ENCODE measurements at regions not wholly inside any gene's neighbourhood (a gene's known extent, or its start where the extent isn't known, plus 50 kb on each side); places are given as distances from the start of the nearest gene placed in this dataset.

DNA sequence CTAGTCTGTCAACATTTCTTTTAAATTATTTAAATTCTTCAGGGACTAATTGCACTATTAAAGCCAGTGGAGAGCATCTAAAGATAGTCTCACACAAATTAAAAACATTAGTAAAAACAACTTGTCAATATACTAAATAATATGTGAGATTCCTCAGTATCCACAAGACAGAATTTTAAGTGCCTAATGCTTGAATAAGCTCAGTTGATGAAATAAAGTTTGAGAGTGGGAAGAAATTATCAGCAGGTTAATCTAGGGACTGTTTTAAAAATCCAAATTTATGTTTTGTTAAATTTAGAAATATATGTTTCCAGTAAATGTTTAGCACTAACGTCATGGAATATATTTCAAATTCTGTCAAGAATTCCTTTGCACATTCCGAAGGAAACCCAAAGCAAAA lies 105.2 kb downstream of the SLC41A2 start:
- ChIA-PET CTCF (interaction anchor here (1.0 to 1.7 kb wide), 3 partner anchors 16 to 22 kb away, joined by 3 to 4 read pairs (median 4); no protein-coding TSS in a partner anchor), POLR2A (no interaction called here)
- no peak for DNase-seq (ENCODE audit: extremely low spot score)
- TF ChIP-seq, protein P1, sequence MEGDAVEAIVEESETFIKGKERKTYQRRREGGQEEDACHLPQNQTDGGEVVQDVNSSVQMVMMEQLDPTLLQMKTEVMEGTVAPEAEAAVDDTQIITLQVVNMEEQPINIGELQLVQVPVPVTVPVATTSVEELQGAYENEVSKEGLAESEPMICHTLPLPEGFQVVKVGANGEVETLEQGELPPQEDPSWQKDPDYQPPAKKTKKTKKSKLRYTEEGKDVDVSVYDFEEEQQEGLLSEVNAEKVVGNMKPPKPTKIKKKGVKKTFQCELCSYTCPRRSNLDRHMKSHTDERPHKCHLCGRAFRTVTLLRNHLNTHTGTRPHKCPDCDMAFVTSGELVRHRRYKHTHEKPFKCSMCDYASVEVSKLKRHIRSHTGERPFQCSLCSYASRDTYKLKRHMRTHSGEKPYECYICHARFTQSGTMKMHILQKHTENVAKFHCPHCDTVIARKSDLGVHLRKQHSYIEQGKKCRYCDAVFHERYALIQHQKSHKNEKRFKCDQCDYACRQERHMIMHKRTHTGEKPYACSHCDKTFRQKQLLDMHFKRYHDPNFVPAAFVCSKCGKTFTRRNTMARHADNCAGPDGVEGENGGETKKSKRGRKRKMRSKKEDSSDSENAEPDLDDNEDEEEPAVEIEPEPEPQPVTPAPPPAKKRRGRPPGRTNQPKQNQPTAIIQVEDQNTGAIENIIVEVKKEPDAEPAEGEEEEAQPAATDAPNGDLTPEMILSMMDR (IDR thresholded peaks at IDR 0.05; ENCODE audit: control extremely low read depth, extremely low read depth, low read depth, missing control alignments), result no peak

DNA sequence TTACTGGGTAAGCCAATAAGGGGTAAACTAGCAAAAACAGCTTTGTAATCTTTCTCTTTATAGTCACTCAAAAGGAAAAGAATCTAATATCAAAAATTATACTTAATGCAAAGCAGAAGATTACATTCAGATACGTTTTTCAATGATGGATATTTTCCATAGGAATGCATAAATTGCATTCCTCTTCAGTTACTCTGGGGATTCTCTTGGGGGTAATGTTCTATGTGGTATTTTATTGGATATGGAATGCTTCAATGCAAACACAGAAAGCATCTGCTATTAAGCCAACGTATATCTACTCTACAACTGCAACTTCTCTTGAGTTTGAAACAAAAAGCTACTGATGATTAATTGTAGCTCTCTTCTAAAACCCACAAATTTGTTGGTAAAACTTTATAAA lies 106.0 kb downstream of the SLC41A2 start:
- ChIA-PET CTCF (interaction anchor here (1.7 kb wide), 1 partner anchor 15 kb away, joined by 4 read pairs; no protein-coding TSS in a partner anchor), POLR2A (no interaction called here)
- TF ChIP-seq, protein P1 (IDR thresholded peaks at IDR 0.05; ENCODE audit: control extremely low read depth, extremely low read depth, low read depth, missing control alignments), result no peak
- no peak for DNase-seq (ENCODE audit: extremely low spot score)

DNA sequence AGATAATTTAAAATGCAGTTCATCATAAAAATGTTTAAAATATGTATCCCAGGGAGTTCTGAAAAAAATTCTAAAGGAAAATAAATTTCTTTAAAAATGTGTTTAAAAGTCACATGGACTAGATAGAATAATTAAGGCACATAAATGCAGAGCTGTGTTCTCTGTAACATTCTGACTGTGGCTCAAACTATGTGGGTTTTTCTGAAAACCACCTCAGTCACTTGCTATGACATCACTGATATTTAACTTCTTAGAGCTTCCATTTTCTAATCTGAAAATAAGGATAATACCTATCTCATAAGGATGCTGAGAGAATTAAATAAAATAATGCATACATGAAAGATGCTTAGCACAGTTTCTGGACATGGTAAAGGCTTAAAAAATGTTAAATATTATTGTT lies 107.3 kb downstream of the SLC41A2 start:
- CTCF ChIA-PET, result interaction anchor here (1.1 to 1.3 kb wide), 2 partner anchors 13 to 17 kb away, joined by 3 read pairs; no protein-coding TSS in a partner anchor
- POLR2A ChIA-PET, result no interaction called here
- DNase-seq (ENCODE audit: extremely low spot score), result no peak
- TF ChIP-seq, protein P1 (IDR thresholded peaks at IDR 0.05; ENCODE audit: control extremely low read depth, extremely low read depth, low read depth, missing control alignments), result no peak

DNA sequence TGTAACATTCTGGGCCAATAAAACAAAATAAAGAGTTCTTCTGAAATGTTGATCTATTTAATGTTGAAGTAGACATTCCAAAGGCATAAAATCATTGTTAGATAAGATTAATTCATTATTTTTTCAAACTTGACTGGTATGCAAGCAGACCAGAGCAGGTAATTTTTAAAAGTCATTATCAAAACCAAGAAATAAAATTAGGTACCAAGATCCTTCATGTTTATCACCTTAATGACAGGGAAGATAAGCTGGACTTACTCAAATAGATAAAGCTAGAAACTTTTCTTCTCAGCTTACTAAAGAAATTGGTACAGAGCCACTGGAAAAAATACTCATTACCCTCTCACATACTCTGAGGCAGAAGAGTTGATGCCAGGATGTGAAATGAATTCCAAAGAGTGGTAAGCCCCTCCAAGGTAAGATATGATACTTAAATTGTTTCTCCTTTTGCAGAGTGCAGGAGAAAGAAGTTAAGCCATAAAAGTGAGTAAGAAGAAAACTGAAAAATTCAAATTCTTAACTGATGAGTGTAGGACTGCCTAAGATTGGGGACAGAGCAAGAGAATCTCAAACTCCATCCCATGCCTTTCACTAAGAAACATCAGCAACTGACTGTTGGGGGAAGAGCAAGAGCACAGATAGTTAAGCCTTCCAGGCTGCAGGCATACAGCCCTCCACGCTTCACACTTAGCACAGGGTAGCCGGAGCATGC lies 111.9 kb downstream of the SLC41A2 start:
- ChIA-PET CTCF (no interaction called here), POLR2A (no interaction called here)
- TF ChIP-seq, protein P1 (IDR thresholded peaks at IDR 0.05; ENCODE audit: control extremely low read depth, extremely low read depth, low read depth, missing control alignments), result no peak

DNA sequence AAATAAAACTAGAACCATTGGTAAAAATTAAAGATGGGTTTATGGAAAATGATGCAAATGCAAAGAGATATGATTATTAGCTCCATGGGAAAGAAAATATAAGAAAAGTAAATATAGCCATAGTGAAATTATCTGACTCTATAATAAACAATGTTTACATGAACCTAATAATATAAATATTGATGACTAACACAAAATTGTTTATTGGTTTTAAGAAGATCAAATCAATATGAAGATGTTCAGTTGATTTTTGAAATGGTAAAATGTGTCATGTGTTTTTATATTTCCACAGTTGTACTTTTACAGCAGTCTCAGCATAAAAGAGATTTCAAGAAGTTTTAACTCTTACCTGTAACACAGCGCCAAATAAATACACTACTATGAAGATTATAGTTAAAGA lies 114.0 kb downstream of the SLC41A2 start:
- TF ChIP-seq, protein P1 (IDR thresholded peaks at IDR 0.05; ENCODE audit: control extremely low read depth, extremely low read depth, low read depth, missing control alignments), result no peak
- CTCF ChIA-PET, result no interaction called here
- POLR2A ChIA-PET, result no interaction called here

More for the DNA sequence above, 111.9 kb downstream of the SLC41A2 start:
- DNase-seq (ENCODE audit: extremely low spot score), result no peak

DNA sequence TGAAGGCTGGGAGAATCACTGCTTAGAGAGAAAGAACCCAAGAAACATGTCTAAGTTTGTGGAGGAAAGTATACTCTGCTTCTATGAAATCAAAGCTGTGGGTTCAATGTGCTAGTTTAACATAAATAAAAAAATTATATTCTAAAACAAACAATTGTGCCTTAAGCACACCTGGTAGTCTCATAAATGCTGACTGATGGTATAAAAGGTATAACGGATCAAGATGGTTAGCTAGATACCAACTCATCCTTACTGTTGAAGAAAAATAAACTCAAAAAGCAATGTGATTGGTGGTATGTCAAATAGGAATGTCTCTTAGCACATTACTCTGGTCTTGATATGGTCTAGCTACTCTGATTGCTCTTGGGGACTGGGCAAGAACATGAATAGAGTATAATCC lies 117.8 kb downstream of the SLC41A2 start:
- ChIA-PET CTCF (interaction anchor here (0.8 to 1.3 kb wide), 2 partner anchors 9 to 213 kb away, joined by 3 read pairs; no protein-coding TSS in a partner anchor), POLR2A (no interaction called here)
- no peak for DNase-seq (ENCODE audit: extremely low spot score)
- TF ChIP-seq, protein P1 (IDR thresholded peaks at IDR 0.05; ENCODE audit: control extremely low read depth, extremely low read depth, low read depth, missing control alignments), result no peak

More for the DNA sequence above, 114.0 kb downstream of the SLC41A2 start:
- DNase-seq (ENCODE audit: extremely low spot score), result no peak

Data from GM10248 (cell line).